ENCODE measurements at regions not wholly inside any gene's neighbourhood (a gene's known extent, or its start where the extent isn't known, plus 50 kb on each side); places are given as distances from the start of the nearest gene placed in this dataset.
A peak's percentile ranks its signal among the peaks of the same experiment; 100 is the strongest.

- peaks cover 21% of the 10 kb centered on the region for H3K4me1 ChIP-seq (ENCODE audit: control insufficient read depth, extremely low read depth, insufficient read depth, low read length)
- H3K79me2 ChIP-seq (ENCODE audit: control insufficient read depth, insufficient read depth, low read length) = no peaks in the 10 kb centered on the region
- no peak overlapping the region for H3K4me2 ChIP-seq (ENCODE audit: insufficient read depth, low read length)
- peaks cover 4 to 5% of the 10 kb centered on the region in 2 experiments for H3K27me3 ChIP-seq (ENCODE audit: control insufficient read depth in 2 of 2, insufficient read depth in 2 of 2, low read length in 2 of 2)
- intact Hi-C loops (cut with micrococcal nuclease) (no loop called here), dilution Hi-C loops (cut with MboI; ENCODE audit: extremely low pct_ligation_motif_present, low sequenced_read_pairs) (no loop called here)
- DNase-seq (ENCODE audit: low read depth, low spot score) (no peak), FAIRE-seq (peak; percentile 26)
- no peaks in the 10 kb centered on the region for H3K9me3 ChIP-seq (replicated peaks; ENCODE audit: control insufficient read depth, insufficient read depth, low read length)
- TF ChIP-seq MYC (IDR thresholded peaks at IDR 0.05; ENCODE audit: low read depth, low read length) (no peak), POLR2A (IDR thresholded peaks at IDR 0.05; ENCODE audit: low read depth, low read length) (no peak), JUN (IDR thresholded peaks at IDR 0.05; ENCODE audit: borderline replicate concordance, insufficient read depth, insufficient read length, low read depth) (no peak), EZH2 (IDR thresholded peaks at IDR 0.05; ENCODE audit: borderline replicate concordance, low read depth, low read length, severe bottlenecking) (no peak), POLR2AphosphoS5 (IDR thresholded peaks at IDR 0.05; ENCODE audit: insufficient read depth, low read depth, low read length) (no peak), MAX (IDR thresholded peaks at IDR 0.05; ENCODE audit: insufficient read depth, insufficient read length) (no peak), GATA2 (IDR thresholded peaks at IDR 0.05; ENCODE audit: insufficient read depth, insufficient read length, low read depth, low read length) (no peak), CTCF (IDR thresholded peaks at IDR 0.05; ENCODE audit: extremely low read depth in 1 of 2, insufficient read depth in 1 of 2, low read depth in 1 of 2, low read length in 2 of 2) (no peak), FOS (IDR thresholded peaks at IDR 0.05; ENCODE audit: borderline replicate concordance, insufficient read depth, low read length) (no peak)
- H3K4me3 ChIP-seq (replicated peaks in 1 of 3; ENCODE audit: insufficient read depth in 1 of 3, low read depth in 1 of 3, low read length in 3 of 3) = no peak overlapping the region
- BruUV-seq (replicated peaks) = no TSS peak
- no peak overlapping the region for H2AFZ ChIP-seq (ENCODE audit: low read depth, low read length)
- H3K9ac ChIP-seq (replicated peaks; ENCODE audit: extremely low read depth, insufficient read depth, low read length) = no peak overlapping the region
- H4K20me1 ChIP-seq (replicated peaks; ENCODE audit: control insufficient read depth, extremely low read depth, insufficient read depth, low read length) = no peaks in the 10 kb centered on the region
- no peak overlapping the region for H3K27ac ChIP-seq (ENCODE audit: insufficient read depth, low read depth, low read length)
- CTCF ChIA-PET = interaction anchor here (1.1 kb wide), 1 partner anchor 23 kb away, joined by 3 read pairs; no protein-coding TSS in a partner anchor
- POLR2A ChIA-PET = no interaction called here
- no peaks in the 10 kb centered on the region for H3K36me3 ChIP-seq (ENCODE audit: control insufficient read depth in 2 of 2, extremely low read depth in 1 of 2, insufficient read depth in 2 of 2, low read length in 2 of 2)
- H3K9me1 ChIP-seq (replicated peaks; ENCODE audit: control insufficient read depth, extremely low read depth, insufficient read depth, low read length) = no peaks in the 10 kb centered on the region
Observed at GRCh38 chr20:50348096-50348495, 157.5 kb downstream of the CEBPB start.

Data from endothelial cell of umbilical vein (primary cell).